ENCODE measurements at regions not wholly inside any gene's neighbourhood (a gene's known extent, or its start where the extent isn't known, plus 50 kb on each side); places are given as distances from the start of the nearest gene placed in this dataset.

DNA sequence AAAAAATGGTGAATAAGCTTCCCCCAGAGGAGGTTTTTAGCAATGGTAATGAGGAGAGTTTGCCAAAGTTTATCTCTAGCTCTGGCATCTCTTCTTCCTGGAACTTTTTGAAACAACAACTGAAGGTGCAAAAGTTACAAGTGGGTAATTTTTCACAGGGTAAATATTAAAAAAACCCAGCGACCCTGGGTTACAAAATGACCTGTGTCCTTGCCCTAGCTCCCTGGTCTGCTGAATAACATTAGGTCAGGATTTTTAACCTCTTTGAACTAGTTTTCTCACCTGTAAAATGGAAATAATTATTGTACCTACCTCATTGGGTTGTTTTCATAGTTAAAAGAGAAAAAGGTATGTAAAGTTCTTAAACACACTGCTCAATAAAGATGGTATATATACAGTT is 332.4 kb upstream of the DUSP10 start:
- intact Hi-C loops (cut with DNase I; ENCODE audit: low total_unique reads): no loop called here
- Histone ChIP-seq H3K36me3 (no peaks in the 10 kb centered on the region), H3K27me3 (no peaks in the 10 kb centered on the region), H3K9me3 (no peaks in the 10 kb centered on the region), H3K4me1 (peaks cover 0 to 8% of the 10 kb centered on the region in 2 donors), H3K4me3 (no peak overlapping the region), H3K27ac (no peak overlapping the region)
- ATAC-seq (no peak), DNase-seq (no peak)
- TF ChIP-seq, protein P1, sequence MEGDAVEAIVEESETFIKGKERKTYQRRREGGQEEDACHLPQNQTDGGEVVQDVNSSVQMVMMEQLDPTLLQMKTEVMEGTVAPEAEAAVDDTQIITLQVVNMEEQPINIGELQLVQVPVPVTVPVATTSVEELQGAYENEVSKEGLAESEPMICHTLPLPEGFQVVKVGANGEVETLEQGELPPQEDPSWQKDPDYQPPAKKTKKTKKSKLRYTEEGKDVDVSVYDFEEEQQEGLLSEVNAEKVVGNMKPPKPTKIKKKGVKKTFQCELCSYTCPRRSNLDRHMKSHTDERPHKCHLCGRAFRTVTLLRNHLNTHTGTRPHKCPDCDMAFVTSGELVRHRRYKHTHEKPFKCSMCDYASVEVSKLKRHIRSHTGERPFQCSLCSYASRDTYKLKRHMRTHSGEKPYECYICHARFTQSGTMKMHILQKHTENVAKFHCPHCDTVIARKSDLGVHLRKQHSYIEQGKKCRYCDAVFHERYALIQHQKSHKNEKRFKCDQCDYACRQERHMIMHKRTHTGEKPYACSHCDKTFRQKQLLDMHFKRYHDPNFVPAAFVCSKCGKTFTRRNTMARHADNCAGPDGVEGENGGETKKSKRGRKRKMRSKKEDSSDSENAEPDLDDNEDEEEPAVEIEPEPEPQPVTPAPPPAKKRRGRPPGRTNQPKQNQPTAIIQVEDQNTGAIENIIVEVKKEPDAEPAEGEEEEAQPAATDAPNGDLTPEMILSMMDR (IDR thresholded peaks at IDR 0.05 in 4 of 5, conservative IDR thresholded peaks at IDR 0.05 in 1 of 5): no peak
- no peak for TF ChIP-seq POLR2A (IDR thresholded peaks at IDR 0.05)
- in situ Hi-C loops (cut with MboI; ENCODE audit: low sequenced_read_pairs in 4 of 4): no loop called here

DNA sequence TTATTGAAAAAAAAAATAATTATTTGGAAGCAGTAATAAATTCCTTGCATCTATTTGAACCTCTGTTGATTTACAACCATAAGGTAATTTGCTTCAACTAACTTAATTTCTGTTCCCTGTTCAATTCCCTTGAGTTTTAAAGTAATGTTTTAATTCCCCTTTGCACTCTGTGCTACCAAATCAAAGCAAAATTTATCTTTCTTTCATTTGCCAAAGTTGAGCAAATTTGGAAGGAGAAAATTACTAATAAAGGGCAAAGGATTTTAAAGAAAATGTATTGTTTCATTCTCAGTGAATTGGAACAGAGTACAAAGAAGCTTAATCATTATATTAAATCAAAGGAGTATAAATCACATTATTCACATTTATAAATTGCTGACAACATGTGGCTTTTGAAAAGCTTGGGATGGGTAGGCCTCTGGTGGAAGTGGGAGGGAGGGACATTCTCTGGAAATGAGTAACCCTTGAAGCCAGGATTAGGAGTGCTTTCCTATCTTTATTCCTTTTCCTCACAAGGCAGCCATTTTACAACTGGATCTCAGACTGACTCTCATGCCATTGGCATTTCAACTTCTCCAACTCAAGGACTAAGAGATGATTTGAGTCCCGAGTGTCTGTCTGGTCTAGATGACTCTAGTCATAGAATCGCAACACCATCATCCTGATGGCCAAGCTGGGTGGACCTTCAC is 331.6 kb upstream of the DUSP10 start:
- Histone ChIP-seq H3K27me3 (no peaks in the 10 kb centered on the region), H3K4me1 (peaks cover 0 to 8% of the 10 kb centered on the region in 2 donors), H3K9me3 (no peaks in the 10 kb centered on the region), H3K36me3 (no peaks in the 10 kb centered on the region), H3K27ac (no peak overlapping the region), H3K4me3 (no peak overlapping the region)
- DNase-seq: no peak
- intact Hi-C loops (cut with DNase I; ENCODE audit: low total_unique reads) (no loop called here), in situ Hi-C loops (cut with MboI; ENCODE audit: low sequenced_read_pairs in 4 of 4) (no loop called here)
- ATAC-seq: no peak
- TF ChIP-seq POLR2A (IDR thresholded peaks at IDR 0.05): no peak

DNA sequence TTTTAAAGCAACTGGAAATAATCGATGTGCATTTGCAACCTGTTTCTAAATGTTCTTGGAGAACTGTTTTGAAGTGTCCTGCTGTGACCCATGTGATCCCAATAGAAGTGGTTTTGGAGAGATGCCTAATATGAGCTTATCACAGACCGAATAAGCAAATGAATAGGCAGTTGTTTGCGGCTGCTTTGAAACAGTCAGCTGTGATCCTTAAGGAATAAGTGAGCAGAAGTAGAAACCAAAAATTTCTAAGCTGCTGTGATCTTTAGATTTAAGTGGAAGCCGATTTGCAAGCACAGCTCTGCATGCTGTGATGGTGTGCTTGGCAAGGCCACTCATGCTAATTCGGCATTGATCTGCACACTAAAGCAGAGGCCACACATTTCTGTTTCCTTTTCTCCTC is 329.5 kb upstream of the DUSP10 start:
- TF ChIP-seq, protein P1 (IDR thresholded peaks at IDR 0.05 in 4 of 5, conservative IDR thresholded peaks at IDR 0.05 in 1 of 5): no peak
- no peak for TF ChIP-seq POLR2A (IDR thresholded peaks at IDR 0.05)
- H3K27ac ChIP-seq: no peak overlapping the region
- ATAC-seq (no peak), DNase-seq (no peak)
- no peak overlapping the region for H3K4me3 ChIP-seq
- peaks cover 0 to 8% of the 10 kb centered on the region in 2 donors for H3K4me1 ChIP-seq
- in situ Hi-C loops (cut with MboI; ENCODE audit: low sequenced_read_pairs in 4 of 4) (no loop called here), intact Hi-C loops (cut with DNase I; ENCODE audit: low total_unique reads) (no loop called here)
- no peaks in the 10 kb centered on the region for H3K9me3 ChIP-seq
- no peaks in the 10 kb centered on the region for H3K36me3 ChIP-seq
- H3K27me3 ChIP-seq: no peaks in the 10 kb centered on the region

DNA sequence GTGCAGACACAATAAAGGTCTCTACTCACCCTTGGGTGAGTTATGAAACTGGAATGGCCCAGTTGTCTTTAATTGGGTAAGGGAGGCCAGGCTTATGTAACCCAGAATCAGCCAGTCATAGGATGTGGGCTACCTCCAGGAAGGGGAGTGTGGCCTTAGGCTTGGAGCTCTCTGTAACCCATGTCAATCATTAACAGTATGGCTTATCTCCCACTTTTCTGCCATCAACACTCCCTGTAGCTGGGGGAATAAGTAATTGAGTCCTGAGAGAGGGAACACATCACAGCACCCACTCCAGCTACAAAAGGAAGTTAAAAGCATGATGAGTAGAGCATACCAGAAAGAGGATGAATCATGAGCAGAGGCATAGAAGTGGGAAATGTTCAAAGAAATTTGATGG is 327.0 kb upstream of the DUSP10 start:
- Histone ChIP-seq H3K4me3 (no peak overlapping the region), H3K9me3 (no peaks in the 10 kb centered on the region), H3K36me3 (no peaks in the 10 kb centered on the region), H3K27ac (no peak overlapping the region), H3K4me1 (peaks cover 0 to 8% of the 10 kb centered on the region in 2 donors), H3K27me3 (no peaks in the 10 kb centered on the region)
- intact Hi-C loops (cut with DNase I; ENCODE audit: low total_unique reads) (no loop called here), in situ Hi-C loops (cut with MboI; ENCODE audit: low sequenced_read_pairs in 4 of 4) (no loop called here)
- no peak for DNase-seq
- no peak for ATAC-seq
- no peak for TF ChIP-seq POLR2A (IDR thresholded peaks at IDR 0.05)
- TF ChIP-seq, protein P1 (IDR thresholded peaks at IDR 0.05 in 4 of 5, conservative IDR thresholded peaks at IDR 0.05 in 1 of 5): no peak

DNA sequence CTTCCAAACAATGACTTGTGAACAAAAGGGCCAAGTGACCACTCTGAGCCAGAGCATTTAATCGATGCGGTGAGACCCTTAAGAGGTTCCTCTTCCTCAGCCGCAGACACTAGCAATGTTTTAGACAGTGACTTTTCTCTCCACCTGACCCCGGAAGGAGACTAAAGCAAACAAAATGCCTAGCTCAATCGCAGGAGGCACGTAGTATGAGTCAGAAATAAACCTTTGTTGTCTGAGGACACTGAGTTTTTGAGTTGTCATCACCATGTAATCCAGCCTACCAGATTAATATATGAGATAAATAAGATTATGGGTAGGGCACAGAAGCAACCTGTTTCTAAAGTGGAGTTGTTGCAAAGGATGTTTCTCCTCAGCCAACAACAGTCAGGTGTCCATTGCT is 326.2 kb upstream of the DUSP10 start:
- intact Hi-C loops (cut with DNase I; ENCODE audit: low total_unique reads): no loop called here
- no peak overlapping the region for H3K4me3 ChIP-seq
- in situ Hi-C loops (cut with MboI; ENCODE audit: low sequenced_read_pairs in 4 of 4): no loop called here
- ATAC-seq: no peak
- H3K36me3 ChIP-seq: no peaks in the 10 kb centered on the region
- DNase-seq: no peak
- no peak for TF ChIP-seq POLR2A (IDR thresholded peaks at IDR 0.05)
- TF ChIP-seq, protein P1 (IDR thresholded peaks at IDR 0.05 in 4 of 5, conservative IDR thresholded peaks at IDR 0.05 in 1 of 5): no peak
- peaks cover 0 to 8% of the 10 kb centered on the region in 2 donors for H3K4me1 ChIP-seq
- H3K27ac ChIP-seq: no peak overlapping the region
- H3K9me3 ChIP-seq: no peaks in the 10 kb centered on the region
- no peaks in the 10 kb centered on the region for H3K27me3 ChIP-seq
